GM12878 (cell line): ENCODE measurements at regions not wholly inside any gene's neighbourhood (a gene's known extent, or its start where the extent isn't known, plus 50 kb on each side); places are given as distances from the start of the nearest gene placed in this dataset.

Experiments used
- ATAC-seq: fragments of 200-7000 bp; cut with Tn5 transposase; 3 replicates; pipeline ENCODE4 v1.9.1; 2020; ENCODE audit warnings: mild to moderate bottlenecking, moderate library complexity
- BruUV-seq: library from RNA; stranded (reverse); fragments of 400-500 nt; replicated peaks from 2 replicates; lab custom pipeline; 2021; lab: Mats Ljungman, UMichigan
- CTCF ChIA-PET: fragments of 300-600 bp; sonication (Branson Sonifier 250); formaldehyde crosslinking; extraction: SDS; loops from one replicate; lab custom pipeline; 2021; ENCODE audit warnings: inconsistent platforms; lab: Yijun Ruan, JAX
- POLR2A ChIA-PET: fragments of 350-600 bp; formaldehyde crosslinking; extraction: SDS; loops from one replicate; lab custom pipeline; 2021; ENCODE audit warnings: inconsistent platforms; lab: Charles Lee
- RAD21 ChIA-PET: fragments of 300-600 bp; sonication (Branson Sonifier 250); formaldehyde crosslinking; loops from one replicate; lab custom pipeline; 2023; ENCODE audit warnings: antibody characterized with exemption; ENCODE audit not compliant: unreplicated experiment; lab: Charles Lee
- SMC1A ChIA-PET: fragments of 300-600 bp; sonication (Branson Sonifier 250); formaldehyde crosslinking; loops from one replicate; lab custom pipeline; 2023; ENCODE audit not compliant: unreplicated experiment, uncharacterized antibody; lab: Charles Lee
- DNase-seq: peaks from one replicate; pipeline ENCODE4 v3.0.0-alpha.2; 2011; ENCODE audit warnings: low read depth, low spot score
- FAIRE-seq: peaks from 3 replicates; lab custom pipeline; 2011; peaks lifted over from hg19 to GRCh38; lab: Jason Lieb, UNC
- H2AFZ ChIP-seq: 2 replicates; pipeline ENCODE4 v1.6.0; 2011; ENCODE audit warnings: low read depth, low read length, control low read depth; ENCODE audit not compliant: control insufficient read depth
- H3K27ac ChIP-seq: 2 replicates; pipeline ENCODE4 v1.5.1; 2011; ENCODE audit warnings: control low read depth; ENCODE audit not compliant: control insufficient read depth, insufficient read depth
- H3K27me3 ChIP-seq, 2 experiments: replicated peaks in 1 of 2; 2 replicates each; pipeline versions ENCODE4 v1.6.0 to v1.6.1; 2011; ENCODE audit warnings: low read length in 1 of 2; ENCODE audit not compliant: control insufficient read depth in 2 of 2, insufficient read depth in 2 of 2
- H3K36me3 ChIP-seq, 2 experiments: 2 replicates each; pipeline ENCODE4 v1.5.1; 2011; ENCODE audit warnings: low read length in 1 of 2; ENCODE audit not compliant: control insufficient read depth in 2 of 2, insufficient read depth in 2 of 2
- H3K4me1 ChIP-seq: 2 replicates; pipeline ENCODE4 v1.6.1; 2011; ENCODE audit warnings: mild to moderate bottlenecking, low read length, moderate library complexity, mixed read lengths; ENCODE audit not compliant: control insufficient read depth, insufficient read depth
- H3K4me2 ChIP-seq: 2 replicates; pipeline ENCODE4 v1.6.0; 2011; ENCODE audit warnings: control low read depth; ENCODE audit not compliant: control insufficient read depth, insufficient read depth
- H3K4me3 ChIP-seq: fragments of 200-600 bp; sonication (generic); 2 replicates; pipeline ENCODE4 v1.5.1; 2016
- H3K79me2 ChIP-seq: 2 replicates; pipeline ENCODE4 v1.6.0; 2011; ENCODE audit warnings: low read length; ENCODE audit not compliant: control insufficient read depth, insufficient read depth
- H3K9ac ChIP-seq: 2 replicates; pipeline ENCODE4 v1.8.0; 2011; ENCODE audit warnings: low read length, control low read depth, mixed read lengths; ENCODE audit not compliant: control insufficient read depth, insufficient read depth
- H3K9me3 ChIP-seq: replicated peaks from 3 replicates; pipeline ENCODE4 v1.5.1; 2011; ENCODE audit warnings: mild to moderate bottlenecking, low read length; ENCODE audit not compliant: control insufficient read depth, insufficient read depth
- H4K20me1 ChIP-seq: 2 replicates; pipeline ENCODE4 v1.6.0; 2011; ENCODE audit not compliant: control insufficient read depth, insufficient read depth
- BCLAF1 ChIP-seq: fragments of 450-650 bp; IDR thresholded peaks from 2 replicates; pipeline ENCODE4 v1.6.1; 2017; ENCODE audit warnings: antibody characterized with exemption, mild to moderate bottlenecking, moderate library complexity
- BRCA1 ChIP-seq: IDR thresholded peaks from 2 replicates; pipeline ENCODE4 v1.6.1; 2011; ENCODE audit warnings: low read depth, low read length, improper control_type of control experiment
- CTCF ChIP-seq, 3 experiments: IDR thresholded peaks in 2 of 3; conservative IDR thresholded peaks in 1 of 3; 2 replicates each; pipeline ENCODE4 v1.5.1; 2011; ENCODE audit warnings: low read depth in 3 of 3, low read length in 3 of 3, mild to moderate bottlenecking in 3 of 3, control low read depth in 2 of 3, moderate library complexity in 2 of 3, inconsistent platforms in 1 of 3, mixed read lengths in 1 of 3; ENCODE audit not compliant: control insufficient read depth in 2 of 3, insufficient read depth in 1 of 3; ENCODE audit errors: extremely low read depth in 1 of 3
- EGR1 ChIP-seq, 2 experiments: IDR thresholded peaks; 1 replicate in 1 of 2; 2 replicates in 1 of 2; pipeline ENCODE4 v1.6.1; 2011 to 2012; ENCODE audit warnings: low read depth in 2 of 2, low read length in 2 of 2, borderline replicate concordance in 1 of 2, mild to moderate bottlenecking in 1 of 2, moderate library complexity in 1 of 2
- ESRRA ChIP-seq: IDR thresholded peaks from 2 replicates; pipeline ENCODE4 v1.6.1; 2012; ENCODE audit warnings: mild to moderate bottlenecking, low read length, improper control_type of control experiment
- HDAC6 ChIP-seq: fragments of 200-600 bp; sonication (generic); IDR thresholded peaks from one replicate; pipeline ENCODE4 v1.8.0; 2017; ENCODE audit warnings: antibody characterized with exemption; ENCODE audit not compliant: unreplicated experiment
- KAT2A ChIP-seq: conservative IDR thresholded peaks from 2 replicates; pipeline ENCODE4 v1.6.1; 2011; ENCODE audit warnings: low read depth, low read length; ENCODE audit not compliant: control insufficient read depth
- NR2F1 ChIP-seq: fragments of 450-650 bp; conservative IDR thresholded peaks from 2 replicates; pipeline ENCODE4 v1.6.1; 2017; ENCODE audit warnings: mild to moderate bottlenecking
- RAD21 ChIP-seq: IDR thresholded peaks from 2 replicates; pipeline ENCODE4 v1.6.1; 2011; ENCODE audit warnings: mild to moderate bottlenecking, low read depth, low read length, moderate library complexity; ENCODE audit not compliant: insufficient read depth
- SP1 ChIP-seq: IDR thresholded peaks from one replicate; pipeline ENCODE4 v1.6.1; 2011; ENCODE audit warnings: low read depth, low read length
- SREBF2 ChIP-seq: IDR thresholded peaks from 2 replicates; pipeline ENCODE4 v1.6.1; 2012; ENCODE audit warnings: mild to moderate bottlenecking, low read length
- USF1 ChIP-seq: IDR thresholded peaks from 2 replicates; pipeline ENCODE4 v1.6.1; 2011; ENCODE audit warnings: borderline replicate concordance, low read depth, mild to moderate bottlenecking, moderate library complexity, mixed read lengths, low read length; ENCODE audit not compliant: insufficient read depth; ENCODE audit errors: extremely low read length
- ZNF384 ChIP-seq: IDR thresholded peaks from 2 replicates; pipeline ENCODE4 v1.6.1; 2012; ENCODE audit warnings: low read depth, mild to moderate bottlenecking, low read length, improper control_type of control experiment, borderline replicate concordance
- in situ Hi-C: fragments of 300-500 bp; cut with MboI; formaldehyde crosslinking; loops from 9 replicates; pipeline ENCODE4 v1.14.3; 2018; ENCODE audit warnings: mixed read lengths
- intact Hi-C: fragments of 100-400 bp; cut with micrococcal nuclease; formaldehyde crosslinking; loops from one replicate; pipeline ENCODE4 v1.14.2; 2022; ENCODE audit not compliant: unreplicated experiment
- TF ChIP-seq, protein P1 (sequence below): IDR thresholded peaks from 2 replicates; pipeline ENCODE4 v1.6.1; 2012; ENCODE audit warnings: low read length, inconsistent platforms

- TF ChIP-seq KAT2A = no peak
- TF ChIP-seq BRCA1 = no peak
- no peak for TF ChIP-seq SREBF2
- no peak for TF ChIP-seq RAD21
- no peak for TF ChIP-seq ZNF384
- TF ChIP-seq USF1 = no peak
- TF ChIP-seq, all 136 proteins: peak for 0
Measured at GRCh38 chr1:229756666-229757065, 130.6 kb downstream of the URB2 start (continued).

DNA sequence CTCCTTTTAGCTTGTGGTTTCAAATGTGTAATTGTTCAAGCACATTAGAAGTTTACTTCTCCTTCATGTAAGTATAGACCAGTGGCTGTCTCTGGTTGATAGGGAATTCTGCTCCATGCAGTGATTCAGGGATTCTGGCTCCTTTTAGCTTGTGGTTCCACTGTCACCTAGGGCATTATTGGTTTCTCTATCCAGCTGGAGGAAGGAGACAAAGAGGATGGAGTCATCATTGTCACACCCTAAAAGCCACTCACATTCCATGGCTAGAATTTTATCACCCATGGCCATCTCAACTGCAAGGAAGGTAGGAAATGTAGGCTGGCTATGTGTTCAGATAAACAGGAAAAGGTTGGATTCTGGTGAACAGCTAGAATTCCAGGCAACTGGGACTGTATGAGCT lies 131.2 kb downstream of the URB2 start:
- DNase-seq = no peak
- H3K27ac ChIP-seq = no peak overlapping the region
- ChIA-PET SMC1A (interaction anchor here (0.7 kb wide), 1 partner anchor 146 kb away, joined by 3 read pairs; no protein-coding TSS in a partner anchor), RAD21 (no interaction called here), POLR2A (interaction anchor here (0.6 kb wide), 1 partner anchor 116 kb away, joined by 3 read pairs; no protein-coding TSS in a partner anchor), CTCF (no interaction called here)
- no peaks in the 10 kb centered on the region for H3K79me2 ChIP-seq
- H3K27me3 ChIP-seq = no peaks in the 10 kb centered on the region; a peak in 1 of 4 replicates
- in situ Hi-C loops (no loop called here), intact Hi-C loops (no loop called here)
- H2AFZ ChIP-seq = no peak overlapping the region
- no TSS peak for BruUV-seq
- no peak for FAIRE-seq
- H3K4me2 ChIP-seq = no peak overlapping the region
- no peaks in the 10 kb centered on the region for H3K9me3 ChIP-seq
- no peaks in the 10 kb centered on the region for H4K20me1 ChIP-seq
- H3K36me3 ChIP-seq = no peaks in the 10 kb centered on the region
- no peak for ATAC-seq
- no peak overlapping the region for H3K9ac ChIP-seq
- no peak overlapping the region for H3K4me3 ChIP-seq
- H3K4me1 ChIP-seq = no peaks in the 10 kb centered on the region
- TF ChIP-seq KAT2A (no peak), USF1 (no peak), HDAC6 (no peak), BCLAF1 (no peak), ESRRA (no peak), NR2F1 (no peak), ZNF384 (no peak), CTCF (IDR thresholded peaks at IDR 0.05 in 2 of 3, conservative IDR thresholded peaks at IDR 0.05 in 1 of 3; ENCODE audit: control insufficient read depth in 2 of 3, extremely low read depth in 1 of 3, insufficient read depth in 1 of 3, low read depth in 3 of 3, low read length in 3 of 3) (no peak), SP1 (no peak), EGR1 (IDR thresholded peaks at IDR 0.05; ENCODE audit: borderline replicate concordance in 1 of 2, low read depth in 2 of 2, low read length in 2 of 2) (no peak)
- TF ChIP-seq, protein P1, sequence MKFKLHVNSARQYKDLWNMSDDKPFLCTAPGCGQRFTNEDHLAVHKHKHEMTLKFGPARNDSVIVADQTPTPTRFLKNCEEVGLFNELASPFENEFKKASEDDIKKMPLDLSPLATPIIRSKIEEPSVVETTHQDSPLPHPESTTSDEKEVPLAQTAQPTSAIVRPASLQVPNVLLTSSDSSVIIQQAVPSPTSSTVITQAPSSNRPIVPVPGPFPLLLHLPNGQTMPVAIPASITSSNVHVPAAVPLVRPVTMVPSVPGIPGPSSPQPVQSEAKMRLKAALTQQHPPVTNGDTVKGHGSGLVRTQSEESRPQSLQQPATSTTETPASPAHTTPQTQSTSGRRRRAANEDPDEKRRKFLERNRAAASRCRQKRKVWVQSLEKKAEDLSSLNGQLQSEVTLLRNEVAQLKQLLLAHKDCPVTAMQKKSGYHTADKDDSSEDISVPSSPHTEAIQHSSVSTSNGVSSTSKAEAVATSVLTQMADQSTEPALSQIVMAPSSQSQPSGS = no peak
